Choroid plexus epithelial cell (primary cell): ENCODE measurements at regions not wholly inside any gene's neighbourhood (a gene's known extent, or its start where the extent isn't known, plus 50 kb on each side); places are given as distances from the start of the nearest gene placed in this dataset.
"Not testable (repeated sequence)": the region's sequence is repeated elsewhere in the genome, so short reads cannot be mapped to it uniquely, and the experiment has no call there.

Experiments used
- DNase-seq: peaks from one replicate; pipeline ENCODE4 v3.0.0-alpha.2; 2010; ENCODE audit warnings: low read depth
- H3K4me3 ChIP-seq: 2 replicates; pipeline ENCODE4 v1.5.1; 2011; ENCODE audit warnings: low read depth, mild to moderate bottlenecking, control low read depth, low read length, moderate library complexity
- CTCF ChIP-seq: conservative IDR thresholded peaks from 2 replicates; pipeline ENCODE4 v1.5.1; 2011; ENCODE audit warnings: low read depth, mild to moderate bottlenecking, control low read depth, inconsistent platforms, low read length, moderate library complexity

DNA sequence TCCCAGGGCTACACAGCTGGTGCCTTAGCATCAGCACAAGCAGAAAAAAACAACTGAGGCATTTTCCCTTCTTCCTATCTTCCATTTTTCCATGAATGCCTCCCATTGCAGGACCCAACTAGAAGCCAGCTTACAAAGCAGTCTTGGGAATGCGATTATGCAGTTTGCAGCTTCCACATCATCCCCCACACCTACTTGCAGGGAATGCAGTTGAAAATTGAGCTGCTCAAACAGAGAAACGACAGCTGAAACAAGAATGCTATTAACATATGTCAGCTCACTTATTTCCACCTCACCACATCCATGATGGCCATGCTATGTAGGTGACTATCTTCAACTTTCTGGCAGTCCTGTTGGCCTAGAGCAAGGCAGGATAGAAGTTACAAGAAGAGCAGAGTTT, 150.6 kb upstream of the KCTD3 start:
- DNase-seq, result no peak
- TF ChIP-seq CTCF, result no peak
- H3K4me3 ChIP-seq, result no peak overlapping the region

DNA sequence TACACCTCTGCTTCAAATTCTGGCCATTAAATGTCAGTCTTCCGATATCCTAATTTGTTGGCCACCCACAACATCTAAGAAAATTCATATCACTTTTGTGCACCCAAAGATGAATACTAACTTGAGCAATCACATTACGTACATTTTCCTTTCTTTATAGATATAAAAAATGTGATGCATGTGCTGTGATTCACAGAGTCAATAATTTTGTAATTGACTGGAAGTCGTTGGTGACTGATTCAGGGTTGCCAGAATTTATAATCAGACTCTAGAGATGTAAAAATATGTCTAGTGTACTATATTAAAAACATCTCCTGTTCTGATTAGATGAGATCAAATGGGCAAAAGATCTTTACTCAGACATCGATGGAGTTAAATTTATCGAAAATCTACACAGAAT, 150.0 kb upstream of the KCTD3 start:
- H3K4me3 ChIP-seq, result no peak overlapping the region
- TF ChIP-seq CTCF, result no peak
- no peak for DNase-seq

DNA sequence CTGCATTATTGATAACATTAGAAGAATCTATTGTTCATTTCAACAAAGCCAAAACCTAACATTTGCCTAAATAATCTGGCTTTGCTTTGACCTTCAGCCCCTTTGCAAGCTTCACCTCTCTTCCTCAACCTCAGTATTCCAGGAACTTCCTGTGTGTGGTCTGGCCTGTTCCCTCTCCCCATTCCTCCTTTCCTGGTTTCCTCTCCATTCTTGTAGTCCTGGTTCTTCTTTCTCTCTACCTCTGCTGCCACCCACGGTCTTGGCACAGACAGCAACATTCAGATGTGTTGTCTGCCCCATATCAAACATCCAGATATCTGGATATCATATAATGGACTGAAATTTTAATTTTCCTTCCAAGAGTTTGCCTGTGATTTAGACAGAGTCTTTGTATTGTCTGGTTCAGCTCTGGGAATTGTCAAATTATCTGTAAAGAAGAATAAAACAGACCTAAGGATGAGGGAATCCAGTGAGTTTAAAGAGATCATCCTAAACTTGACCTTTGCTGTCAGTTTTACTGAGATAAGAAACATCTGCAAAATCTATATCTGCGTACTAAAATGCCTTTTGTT, 148.1 kb upstream of the KCTD3 start:
- no peak overlapping the region for H3K4me3 ChIP-seq
- TF ChIP-seq CTCF, result no peak
- no peak for DNase-seq

DNA sequence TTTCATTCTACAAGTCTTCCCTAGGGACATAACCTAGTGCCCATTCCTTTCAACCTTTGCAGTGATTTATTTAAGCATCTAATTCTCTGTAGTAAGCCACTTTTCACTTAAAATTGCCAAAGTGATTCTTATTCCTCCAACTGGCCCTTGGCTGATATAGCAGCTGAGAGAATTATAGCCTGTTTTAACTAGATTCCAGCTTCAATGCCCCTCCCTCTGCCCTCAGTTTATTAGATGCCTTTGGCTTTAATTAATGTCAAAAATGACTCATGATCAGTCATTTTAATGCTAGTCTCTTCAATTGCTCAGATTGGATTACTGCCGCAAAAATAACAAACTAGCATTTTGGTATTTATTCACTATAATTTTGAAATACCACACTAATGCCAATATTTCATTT, 145.4 kb upstream of the KCTD3 start:
- no peak for TF ChIP-seq CTCF
- no peak for DNase-seq
- no peak overlapping the region for H3K4me3 ChIP-seq

DNA sequence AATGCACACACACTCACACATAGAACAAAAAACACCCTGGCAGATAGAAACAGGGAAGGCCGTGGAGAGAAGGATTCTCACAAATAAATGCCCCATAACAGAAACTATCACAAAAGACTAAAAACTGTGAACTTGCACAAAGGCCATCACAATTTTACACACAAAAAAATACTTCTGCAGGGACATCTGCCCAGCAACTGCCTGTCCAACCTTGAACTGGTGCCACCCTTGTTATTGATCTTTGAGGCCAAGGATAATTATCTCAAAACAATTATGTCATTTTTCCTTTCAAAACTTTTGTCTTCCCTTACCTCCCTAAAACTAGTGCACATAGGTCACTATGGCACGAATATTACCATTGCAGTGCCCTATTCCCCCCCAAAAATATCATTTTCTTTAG, 143.8 kb upstream of the KCTD3 start:
- no peak for DNase-seq
- TF ChIP-seq CTCF, result no peak
- no peak overlapping the region for H3K4me3 ChIP-seq

DNA sequence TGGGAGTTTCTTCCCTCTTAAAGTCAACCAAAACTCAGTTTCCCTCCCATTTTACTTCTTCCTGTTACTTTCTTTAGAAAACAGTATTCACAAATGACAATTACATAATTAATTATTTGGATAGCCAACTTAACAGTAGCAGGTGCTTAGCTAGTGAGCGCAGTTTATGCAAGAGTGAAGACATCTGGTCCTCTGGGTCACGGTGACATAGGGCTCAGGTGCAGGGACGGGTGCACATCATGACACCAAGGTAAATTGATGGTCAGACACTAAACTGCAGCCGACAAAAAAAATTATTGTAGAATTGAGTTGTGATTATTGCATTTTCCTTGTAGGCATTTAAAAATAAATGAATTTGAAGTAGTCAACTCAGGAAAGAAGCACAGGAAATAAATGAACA, 142.0 kb upstream of the KCTD3 start:
- DNase-seq, result no peak
- no peak overlapping the region for H3K4me3 ChIP-seq
- TF ChIP-seq CTCF, result no peak

DNA sequence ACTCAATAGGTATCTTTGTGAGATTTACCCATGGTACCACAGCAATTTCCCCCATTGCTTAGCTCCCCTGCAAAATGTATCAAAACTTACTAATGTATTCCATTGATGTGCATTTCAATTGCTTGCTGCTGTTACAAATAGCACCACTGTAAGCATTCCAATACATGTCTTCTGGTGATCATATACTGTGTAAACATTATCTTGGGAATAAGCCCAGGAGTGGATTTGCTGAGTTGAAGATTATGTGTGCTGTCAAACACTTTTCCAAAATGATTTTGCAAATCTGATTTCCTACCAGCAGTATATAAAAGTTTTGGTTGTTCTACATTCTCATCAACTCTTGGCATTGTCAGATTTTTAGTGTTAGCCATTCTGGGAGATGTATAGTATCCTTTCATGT, 141.0 kb upstream of the KCTD3 start:
- no peak for DNase-seq
- no peak overlapping the region for H3K4me3 ChIP-seq
- TF ChIP-seq CTCF, result no peak

GRCh38 chr1:215432483-215433227, 134.4 kb upstream of the KCTD3 start:
- not testable (repeated sequence) for H3K4me3 ChIP-seq, DNase-seq
